GM10266 (cell line): ENCODE measurements at regions not wholly inside any gene's neighbourhood (a gene's known extent, or its start where the extent isn't known, plus 50 kb on each side); places are given as distances from the start of the nearest gene placed in this dataset.

Source experiments
- DNase-seq: peaks from one replicate; pipeline ENCODE4 v3.0.0; 2012; ENCODE audit errors: extremely low spot score
- TF ChIP-seq, protein P1 (sequence below): IDR thresholded peaks from 2 replicates; pipeline ENCODE4 v1.5.1; 2012; ENCODE audit warnings: mild to moderate bottlenecking, low read depth; ENCODE audit not compliant: control insufficient read depth, insufficient read depth; ENCODE audit errors: missing control alignments

GRCh38 chr13:99067159-99067985 is 89.5 kb upstream of the DOCK9 start:
- DNase-seq, result no peak
- TF ChIP-seq, protein P1, sequence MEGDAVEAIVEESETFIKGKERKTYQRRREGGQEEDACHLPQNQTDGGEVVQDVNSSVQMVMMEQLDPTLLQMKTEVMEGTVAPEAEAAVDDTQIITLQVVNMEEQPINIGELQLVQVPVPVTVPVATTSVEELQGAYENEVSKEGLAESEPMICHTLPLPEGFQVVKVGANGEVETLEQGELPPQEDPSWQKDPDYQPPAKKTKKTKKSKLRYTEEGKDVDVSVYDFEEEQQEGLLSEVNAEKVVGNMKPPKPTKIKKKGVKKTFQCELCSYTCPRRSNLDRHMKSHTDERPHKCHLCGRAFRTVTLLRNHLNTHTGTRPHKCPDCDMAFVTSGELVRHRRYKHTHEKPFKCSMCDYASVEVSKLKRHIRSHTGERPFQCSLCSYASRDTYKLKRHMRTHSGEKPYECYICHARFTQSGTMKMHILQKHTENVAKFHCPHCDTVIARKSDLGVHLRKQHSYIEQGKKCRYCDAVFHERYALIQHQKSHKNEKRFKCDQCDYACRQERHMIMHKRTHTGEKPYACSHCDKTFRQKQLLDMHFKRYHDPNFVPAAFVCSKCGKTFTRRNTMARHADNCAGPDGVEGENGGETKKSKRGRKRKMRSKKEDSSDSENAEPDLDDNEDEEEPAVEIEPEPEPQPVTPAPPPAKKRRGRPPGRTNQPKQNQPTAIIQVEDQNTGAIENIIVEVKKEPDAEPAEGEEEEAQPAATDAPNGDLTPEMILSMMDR, result no peak

- no peak for DNase-seq
- TF ChIP-seq, protein P1, result no peak
Measured at GRCh38 chr13:99071211-99071610, 93.3 kb upstream of the DOCK9 start.

- TF ChIP-seq, protein P1, result no peak
- DNase-seq, result no peak
Measured at GRCh38 chr13:99071666-99072065, 93.8 kb upstream of the DOCK9 start.

DNA sequence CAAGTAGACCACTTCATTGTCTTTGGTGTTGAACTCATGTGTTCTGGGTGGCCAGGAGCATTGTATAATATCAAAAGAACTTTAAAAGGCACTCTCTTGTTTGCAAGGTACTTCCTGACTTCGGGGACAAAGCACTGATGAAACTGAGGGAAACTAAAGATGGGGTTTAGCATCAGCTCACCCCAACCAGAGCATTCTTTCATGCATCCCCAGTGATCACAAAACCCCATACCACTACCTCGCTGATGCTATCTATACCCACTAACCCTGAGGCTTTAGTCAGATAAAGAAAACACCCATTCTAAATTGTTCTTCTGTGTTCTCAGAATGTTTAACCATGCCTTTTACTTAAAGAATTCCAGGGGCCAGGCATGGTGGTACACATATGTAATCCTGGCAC is 94.5 kb upstream of the DOCK9 start:
- TF ChIP-seq, protein P1, result no peak
- no peak for DNase-seq

GRCh38 chr13:99072941-99073340 is 95.1 kb upstream of the DOCK9 start:
- TF ChIP-seq, protein P1, result no peak
- DNase-seq, result no peak

GRCh38 chr13:99074693-99075092 is 96.8 kb upstream of the DOCK9 start:
- TF ChIP-seq, protein P1, result no peak
- DNase-seq, result no peak
